ENCODE measurements at regions not wholly inside any gene's neighbourhood (a gene's known extent, or its start where the extent isn't known, plus 50 kb on each side); places are given as distances from the start of the nearest gene placed in this dataset.
"Not testable (repeated sequence)": the region's sequence is repeated elsewhere in the genome, so short reads cannot be mapped to it uniquely, and the experiment has no call there.

GRCh38 chr18:71233177-71233576 lies 944.3 kb downstream of the SOCS6 start:
- no peak for TF ChIP-seq CTCF (IDR thresholded peaks at IDR 0.05; ENCODE audit: partially characterized antibody, unreplicated experiment)
- no peaks in the 10 kb centered on the region for H3K36me3 Mint-ChIP-seq (ENCODE audit: unreplicated experiment)
- peaks cover 4% of the 10 kb centered on the region for H3K27me3 Mint-ChIP-seq (ENCODE audit: unreplicated experiment)
- H3K27ac Mint-ChIP-seq (ENCODE audit: unreplicated experiment), result no peak overlapping the region
- H3K4me3 Mint-ChIP-seq (ENCODE audit: unreplicated experiment), result no peak overlapping the region
- no peaks in the 10 kb centered on the region for H3K4me1 Mint-ChIP-seq (ENCODE audit: low read depth, unreplicated experiment)
- no peak for DNase-seq
- H3K9me3 Mint-ChIP-seq (ENCODE audit: unreplicated experiment), result no peaks in the 10 kb centered on the region

GRCh38 chr18:71223486-71223885 lies 934.6 kb downstream of the SOCS6 start:
- Mint-ChIP-seq H3K27me3 (ENCODE audit: unreplicated experiment) (peaks cover 1% of the 10 kb centered on the region), H3K4me1 (ENCODE audit: low read depth, unreplicated experiment) (no peaks in the 10 kb centered on the region), H3K27ac (ENCODE audit: unreplicated experiment) (no peak overlapping the region), H3K36me3 (ENCODE audit: unreplicated experiment) (no peaks in the 10 kb centered on the region), H3K4me3 (ENCODE audit: unreplicated experiment) (no peak overlapping the region), H3K9me3 (ENCODE audit: unreplicated experiment) (no peaks in the 10 kb centered on the region)
- no peak for TF ChIP-seq CTCF (IDR thresholded peaks at IDR 0.05; ENCODE audit: partially characterized antibody, unreplicated experiment)
- DNase-seq, result no peak

GRCh38 chr18:71221405-71221804 lies 932.6 kb downstream of the SOCS6 start:
- Mint-ChIP-seq H3K27ac (ENCODE audit: unreplicated experiment) (no peak overlapping the region), H3K4me3 (ENCODE audit: unreplicated experiment) (no peak overlapping the region), H3K36me3 (ENCODE audit: unreplicated experiment) (no peaks in the 10 kb centered on the region), H3K9me3 (ENCODE audit: unreplicated experiment) (peaks cover 3% of the 10 kb centered on the region), H3K27me3 (ENCODE audit: unreplicated experiment) (no peaks in the 10 kb centered on the region), H3K4me1 (ENCODE audit: low read depth, unreplicated experiment) (no peaks in the 10 kb centered on the region)
- DNase-seq, result no peak
- no peak for TF ChIP-seq CTCF (IDR thresholded peaks at IDR 0.05; ENCODE audit: partially characterized antibody, unreplicated experiment)

GRCh38 chr18:71212739-71213138 lies 923.9 kb downstream of the SOCS6 start:
- H3K4me3 Mint-ChIP-seq (ENCODE audit: unreplicated experiment); H3K36me3 Mint-ChIP-seq (ENCODE audit: unreplicated experiment); DNase-seq; H3K9me3 Mint-ChIP-seq (ENCODE audit: unreplicated experiment); H3K4me1 Mint-ChIP-seq (ENCODE audit: low read depth, unreplicated experiment); H3K27ac Mint-ChIP-seq (ENCODE audit: unreplicated experiment); H3K27me3 Mint-ChIP-seq (ENCODE audit: unreplicated experiment): not testable (repeated sequence)

- H3K4me3 Mint-ChIP-seq (ENCODE audit: unreplicated experiment), result no peak overlapping the region
- no peaks in the 10 kb centered on the region for H3K27me3 Mint-ChIP-seq (ENCODE audit: unreplicated experiment)
- no peak for TF ChIP-seq CTCF (IDR thresholded peaks at IDR 0.05; ENCODE audit: partially characterized antibody, unreplicated experiment)
- peak; percentile 23 for DNase-seq
- no peak overlapping the region for H3K27ac Mint-ChIP-seq (ENCODE audit: unreplicated experiment)
- H3K4me1 Mint-ChIP-seq (ENCODE audit: low read depth, unreplicated experiment), result no peaks in the 10 kb centered on the region
- H3K36me3 Mint-ChIP-seq (ENCODE audit: unreplicated experiment), result peaks cover 4% of the 10 kb centered on the region
- peaks cover 6% of the 10 kb centered on the region for H3K9me3 Mint-ChIP-seq (ENCODE audit: unreplicated experiment)
These were observed 923.4 kb downstream of the SOCS6 start for GRCh38 chr18:71212222-71212621.

GRCh38 chr18:71209944-71210343 lies 921.1 kb downstream of the SOCS6 start:
- no peak for DNase-seq
- peaks cover 4% of the 10 kb centered on the region for H3K36me3 Mint-ChIP-seq (ENCODE audit: unreplicated experiment)
- H3K27ac Mint-ChIP-seq (ENCODE audit: unreplicated experiment), result no peak overlapping the region
- no peak for TF ChIP-seq CTCF (IDR thresholded peaks at IDR 0.05; ENCODE audit: partially characterized antibody, unreplicated experiment)
- H3K9me3 Mint-ChIP-seq (ENCODE audit: unreplicated experiment), result peaks cover 3% of the 10 kb centered on the region
- no peak overlapping the region for H3K4me3 Mint-ChIP-seq (ENCODE audit: unreplicated experiment)
- no peaks in the 10 kb centered on the region for H3K27me3 Mint-ChIP-seq (ENCODE audit: unreplicated experiment)
- H3K4me1 Mint-ChIP-seq (ENCODE audit: low read depth, unreplicated experiment), result no peaks in the 10 kb centered on the region
